Hepatocyte (in vitro differentiated cells): ENCODE measurements at regions not wholly inside any gene's neighbourhood (a gene's known extent, or its start where the extent isn't known, plus 50 kb on each side); places are given as distances from the start of the nearest gene placed in this dataset.

Source experiments
- DNase-seq: peaks from one replicate; pipeline ENCODE4 v3.0.0-alpha.2; 2016; ENCODE audit warnings: low spot score
- H2AFZ ChIP-seq: fragments of 200-600 bp; sonication (generic); 2 replicates; pipeline ENCODE4 v1.6.0; 2016; ENCODE audit warnings: antibody characterized with exemption, mild to moderate bottlenecking
- H3K27ac ChIP-seq: fragments of 200-600 bp; sonication (generic); 2 replicates; pipeline ENCODE4 v1.5.1; 2016; ENCODE audit warnings: mild to moderate bottlenecking
- H3K27me3 ChIP-seq: fragments of 200-600 bp; sonication (generic); 2 replicates; pipeline ENCODE4 v1.6.1; 2016
- H3K36me3 ChIP-seq: fragments of 200-600 bp; sonication (generic); replicated peaks from 2 replicates; pipeline ENCODE4 v1.5.1; 2016; ENCODE audit warnings: low read depth; ENCODE audit not compliant: insufficient read depth
- H3K4me1 ChIP-seq: fragments of 200-600 bp; sonication (generic); 2 replicates; pipeline ENCODE4 v1.5.1; 2016; ENCODE audit warnings: mild to moderate bottlenecking, moderate library complexity; ENCODE audit not compliant: insufficient read depth
- H3K4me2 ChIP-seq: fragments of 200-600 bp; sonication (generic); 2 replicates; pipeline ENCODE4 v1.6.0; 2016
- H3K4me3 ChIP-seq: fragments of 200-600 bp; sonication (generic); 2 replicates; pipeline ENCODE4 v1.5.1; 2016; ENCODE audit warnings: mild to moderate bottlenecking
- H3K79me2 ChIP-seq: fragments of 200-600 bp; sonication (generic); 2 replicates; pipeline ENCODE4 v1.6.0; 2017; ENCODE audit warnings: mild to moderate bottlenecking
- H3K9me2 ChIP-seq: fragments of 200-600 bp; sonication (generic); replicated peaks from 2 replicates; pipeline ENCODE4 v1.6.0; 2017; ENCODE audit warnings: mild to moderate bottlenecking; ENCODE audit not compliant: insufficient read depth
- H3K9me3 ChIP-seq: fragments of 200-600 bp; sonication (generic); 2 replicates; pipeline ENCODE4 v1.5.1; 2016; ENCODE audit warnings: low read depth, mild to moderate bottlenecking
- H4K20me1 ChIP-seq: fragments of 200-600 bp; sonication (generic); 2 replicates; pipeline ENCODE4 v1.6.0; 2016; ENCODE audit warnings: mild to moderate bottlenecking; ENCODE audit not compliant: insufficient read depth, poor library complexity, severe bottlenecking
- CTCF ChIP-seq: fragments of 200-600 bp; sonication (generic); IDR thresholded peaks from 2 replicates; pipeline ENCODE4 v1.5.1; 2016; ENCODE audit warnings: antibody characterized with exemption, mild to moderate bottlenecking; ENCODE audit not compliant: poor library complexity
- EZH2 ChIP-seq: fragments of 200-600 bp; sonication (generic); IDR thresholded peaks from 2 replicates; pipeline ENCODE4 v1.6.1; 2016; ENCODE audit warnings: antibody characterized with exemption, mild to moderate bottlenecking, borderline replicate concordance
- EZH2phosphoT487 ChIP-seq: fragments of 200-600 bp; sonication (generic); IDR thresholded peaks from one replicate; pipeline ENCODE4 v1.6.1; 2018; ENCODE audit warnings: antibody characterized with exemption, mild to moderate bottlenecking, low read depth, moderate library complexity; ENCODE audit not compliant: unreplicated experiment, severe bottlenecking
- WGBS: methylation state at CpG from one replicate; pipeline ENCODE4 v1.1.6; 2016; ENCODE audit warnings: low lambda C conversion rate; ENCODE audit errors: missing lambda C conversion rate; 5-methylcytosine and 5-hydroxymethylcytosine counted together

- H2AFZ ChIP-seq: no peak overlapping the region
- WGBS: 86% methylated on average over 5 of the region's 5 CpGs
Measured at GRCh38 chr4:171714791-171715454, 98.3 kb upstream of the GALNTL6 start.

GRCh38 chr4:171710743-171711142 lies 102.5 kb upstream of the GALNTL6 start:
- no peak for TF ChIP-seq EZH2phosphoT487
- no peak for TF ChIP-seq CTCF
- TF ChIP-seq EZH2: no peak
- Histone ChIP-seq H3K36me3 (no peaks in the 10 kb centered on the region), H3K9me2 (no peaks in the 10 kb centered on the region), H4K20me1 (no peaks in the 10 kb centered on the region), H3K27me3 (no peaks in the 10 kb centered on the region), H2AFZ (no peak overlapping the region), H3K27ac (no peak overlapping the region), H3K4me2 (no peak overlapping the region), H3K4me1 (no peaks in the 10 kb centered on the region), H3K9me3 (no peaks in the 10 kb centered on the region), H3K79me2 (no peaks in the 10 kb centered on the region), H3K4me3 (no peak overlapping the region)
- 90% methylated on average over 1 of the region's 1 CpG for WGBS
- no peak for DNase-seq

More at GRCh38 chr4:171714791-171715454, 98.3 kb upstream of the GALNTL6 start:
- no peaks in the 10 kb centered on the region for H3K27me3 ChIP-seq
- no peaks in the 10 kb centered on the region for H3K36me3 ChIP-seq
- H3K27ac ChIP-seq: no peak overlapping the region
- H3K79me2 ChIP-seq: no peaks in the 10 kb centered on the region
- no peaks in the 10 kb centered on the region for H4K20me1 ChIP-seq
- H3K4me2 ChIP-seq: no peak overlapping the region
- no peaks in the 10 kb centered on the region for H3K9me2 ChIP-seq
- H3K4me3 ChIP-seq: no peak overlapping the region
- H3K9me3 ChIP-seq: no peaks in the 10 kb centered on the region
- no peaks in the 10 kb centered on the region for H3K4me1 ChIP-seq
- no peak for TF ChIP-seq CTCF
- TF ChIP-seq EZH2phosphoT487: no peak
- no peak for TF ChIP-seq EZH2
- DNase-seq: no peak

GRCh38 chr4:171676555-171677215 lies 136.5 kb upstream of the GALNTL6 start:
- Histone ChIP-seq H3K36me3 (no peaks in the 10 kb centered on the region), H3K4me3 (no peak overlapping the region), H4K20me1 (no peaks in the 10 kb centered on the region), H3K9me3 (no peaks in the 10 kb centered on the region), H3K27ac (no peak overlapping the region), H3K9me2 (no peaks in the 10 kb centered on the region), H3K4me1 (no peaks in the 10 kb centered on the region), H2AFZ (no peak overlapping the region), H3K4me2 (no peak overlapping the region), H3K27me3 (no peaks in the 10 kb centered on the region), H3K79me2 (no peaks in the 10 kb centered on the region)
- no peak for DNase-seq
- 72% methylated on average over 4 of the region's 4 CpGs for WGBS
- no peak for TF ChIP-seq EZH2phosphoT487
- no peak for TF ChIP-seq CTCF
- no peak for TF ChIP-seq EZH2
